ENCODE measurements at regions not wholly inside any gene's neighbourhood (a gene's known extent, or its start where the extent isn't known, plus 50 kb on each side); places are given as distances from the start of the nearest gene placed in this dataset.

GRCh38 chr7:21278944-21279343 is 148.9 kb upstream of the SP4 start:
- no peak for TF ChIP-seq POLR2A (IDR thresholded peaks at IDR 0.05; ENCODE audit: low read depth, low read length)
- no peak for TF ChIP-seq POLR2AphosphoS5 (IDR thresholded peaks at IDR 0.05; ENCODE audit: low read depth, low read length)
